Stimulated activated CD4-positive, alpha-beta T cell treated with anti-CD3 and anti-CD28 coated beads, TNF-alpha, amount 100 ng/mL, for 4 hours (primary cell): ENCODE measurements at regions not wholly inside any gene's neighbourhood (a gene's known extent, or its start where the extent isn't known, plus 50 kb on each side); places are given as distances from the start of the nearest gene placed in this dataset.
A peak's percentile ranks its signal among the peaks of the same experiment; 100 is the strongest.

ENCODE experiments used
- DNase-seq, 3 experiments: peaks; one replicate each; pipeline ENCODE4 v3.0.0-alpha.2; 2020; ENCODE audit warnings: low read depth in 3 of 3

GRCh38 chr12:76220980-76221379 lies 127.2 kb downstream of the BBS10 start:
- no peak for DNase-seq

GRCh38 chr12:76219806-76220205 lies 128.4 kb downstream of the BBS10 start:
- DNase-seq, result no peak

- no peak for DNase-seq
Measured at GRCh38 chr12:76216585-76217472, 131.4 kb downstream of the BBS10 start.

- no peak for DNase-seq
Measured at GRCh38 chr12:76208129-76208528, 123.6 kb upstream of the NAP1L1 start.

- DNase-seq, result no peak
Measured at GRCh38 chr12:76206677-76207072, 122.2 kb upstream of the NAP1L1 start.

- no peak for DNase-seq
Measured at GRCh38 chr12:76206039-76206676, 121.7 kb upstream of the NAP1L1 start.

- no peak for DNase-seq
Measured at GRCh38 chr12:76202621-76203020, 118.1 kb upstream of the NAP1L1 start.

GRCh38 chr12:76201758-76202157 lies 117.3 kb upstream of the NAP1L1 start:
- DNase-seq, result no peak

- no peak for DNase-seq
Measured at GRCh38 chr12:76201316-76201715, 116.8 kb upstream of the NAP1L1 start.

- DNase-seq, result no peak
Measured at GRCh38 chr12:76199808-76200207, 115.3 kb upstream of the NAP1L1 start.

GRCh38 chr12:76198839-76199238 lies 114.4 kb upstream of the NAP1L1 start:
- DNase-seq, result no peak

GRCh38 chr12:76197283-76197682 lies 112.8 kb upstream of the NAP1L1 start:
- no peak for DNase-seq

- DNase-seq, result no peak
Measured at GRCh38 chr12:76195920-76196319, 111.4 kb upstream of the NAP1L1 start.

GRCh38 chr12:76194724-76195123 lies 110.2 kb upstream of the NAP1L1 start:
- no peak for DNase-seq

GRCh38 chr12:76193961-76194360 lies 109.5 kb upstream of the NAP1L1 start:
- no peak for DNase-seq

- DNase-seq, result no peak
Measured at GRCh38 chr12:76192416-76192815, 107.9 kb upstream of the NAP1L1 start.

GRCh38 chr12:76190299-76190698 lies 105.8 kb upstream of the NAP1L1 start:
- no peak for DNase-seq

- no peak for DNase-seq
Measured at GRCh38 chr12:76189851-76190250, 105.4 kb upstream of the NAP1L1 start.

GRCh38 chr12:76187177-76187576 lies 102.7 kb upstream of the NAP1L1 start:
- DNase-seq, result no peak

- no peak for DNase-seq
Measured at GRCh38 chr12:76186131-76186906, 101.8 kb upstream of the NAP1L1 start.

- DNase-seq, result peak in 1 of 3 experiments; percentile 9
Measured at GRCh38 chr12:76183459-76184186, 99.1 kb upstream of the NAP1L1 start.
